ENCODE measurements at regions not wholly inside any gene's neighbourhood (a gene's known extent, or its start where the extent isn't known, plus 50 kb on each side); places are given as distances from the start of the nearest gene placed in this dataset.

DNA sequence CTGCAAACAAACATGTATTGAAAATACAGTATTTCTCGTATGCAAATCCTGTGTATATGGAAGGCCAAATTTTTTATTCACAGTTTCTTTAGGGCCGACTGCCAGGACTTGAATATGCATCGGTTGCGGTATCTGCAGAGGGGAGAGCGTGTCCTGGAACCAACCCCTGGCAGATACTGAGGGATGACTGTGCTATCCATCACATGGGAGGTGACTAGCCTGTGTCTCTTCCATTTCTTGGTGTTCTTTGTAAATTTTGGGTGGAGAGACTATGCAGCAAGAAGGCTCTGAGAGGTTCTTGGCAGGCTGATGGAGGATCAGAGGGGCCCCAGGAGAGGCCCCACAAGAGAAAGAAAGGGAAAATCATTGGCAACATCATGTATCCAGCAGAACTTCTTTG lies 384.3 kb downstream of the YTHDC2 start:
- no peak overlapping the region for H3K4me3 ChIP-seq (ENCODE audit: low read depth, low read length)
- peaks cover 3% of the 10 kb centered on the region for H3K27me3 ChIP-seq (ENCODE audit: control insufficient read depth, insufficient read depth, low read length)
- TF ChIP-seq, protein P1, sequence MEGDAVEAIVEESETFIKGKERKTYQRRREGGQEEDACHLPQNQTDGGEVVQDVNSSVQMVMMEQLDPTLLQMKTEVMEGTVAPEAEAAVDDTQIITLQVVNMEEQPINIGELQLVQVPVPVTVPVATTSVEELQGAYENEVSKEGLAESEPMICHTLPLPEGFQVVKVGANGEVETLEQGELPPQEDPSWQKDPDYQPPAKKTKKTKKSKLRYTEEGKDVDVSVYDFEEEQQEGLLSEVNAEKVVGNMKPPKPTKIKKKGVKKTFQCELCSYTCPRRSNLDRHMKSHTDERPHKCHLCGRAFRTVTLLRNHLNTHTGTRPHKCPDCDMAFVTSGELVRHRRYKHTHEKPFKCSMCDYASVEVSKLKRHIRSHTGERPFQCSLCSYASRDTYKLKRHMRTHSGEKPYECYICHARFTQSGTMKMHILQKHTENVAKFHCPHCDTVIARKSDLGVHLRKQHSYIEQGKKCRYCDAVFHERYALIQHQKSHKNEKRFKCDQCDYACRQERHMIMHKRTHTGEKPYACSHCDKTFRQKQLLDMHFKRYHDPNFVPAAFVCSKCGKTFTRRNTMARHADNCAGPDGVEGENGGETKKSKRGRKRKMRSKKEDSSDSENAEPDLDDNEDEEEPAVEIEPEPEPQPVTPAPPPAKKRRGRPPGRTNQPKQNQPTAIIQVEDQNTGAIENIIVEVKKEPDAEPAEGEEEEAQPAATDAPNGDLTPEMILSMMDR (IDR thresholded peaks at IDR 0.05; ENCODE audit: insufficient read depth, low read depth, low read length), result no peak
- CTCF ChIA-PET, result no interaction called here
- H3K36me3 ChIP-seq (ENCODE audit: control insufficient read depth, insufficient read depth, low read length), result no peaks in the 10 kb centered on the region
- no peak for DNase-seq (ENCODE audit: low read depth)
- POLR2A ChIA-PET, result no interaction called here

DNA sequence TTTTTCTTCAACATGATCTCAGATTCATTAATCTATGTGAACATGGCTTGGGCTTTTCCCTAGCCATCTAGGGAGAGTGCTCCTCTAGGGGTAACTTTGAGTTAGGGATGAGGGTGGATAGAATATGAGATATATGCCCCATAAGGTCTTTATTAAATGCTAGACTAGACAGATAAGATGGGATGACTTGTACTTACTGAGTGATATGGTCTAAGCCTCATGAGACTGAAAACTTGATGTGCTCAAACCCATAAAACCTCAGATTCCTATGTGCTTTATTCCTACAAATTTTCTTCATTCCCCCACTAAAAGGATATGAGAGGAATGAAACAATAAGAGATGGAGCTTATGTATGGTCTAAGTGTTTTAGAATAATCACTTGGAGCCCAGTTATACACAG lies 386.6 kb downstream of the YTHDC2 start:
- no peak overlapping the region for H3K4me3 ChIP-seq (ENCODE audit: low read depth, low read length)
- CTCF ChIA-PET, result interaction anchor here (0.8 kb wide), 1 partner anchor 219 kb away, joined by 4 read pairs; no protein-coding TSS in a partner anchor
- POLR2A ChIA-PET, result no interaction called here

DNA sequence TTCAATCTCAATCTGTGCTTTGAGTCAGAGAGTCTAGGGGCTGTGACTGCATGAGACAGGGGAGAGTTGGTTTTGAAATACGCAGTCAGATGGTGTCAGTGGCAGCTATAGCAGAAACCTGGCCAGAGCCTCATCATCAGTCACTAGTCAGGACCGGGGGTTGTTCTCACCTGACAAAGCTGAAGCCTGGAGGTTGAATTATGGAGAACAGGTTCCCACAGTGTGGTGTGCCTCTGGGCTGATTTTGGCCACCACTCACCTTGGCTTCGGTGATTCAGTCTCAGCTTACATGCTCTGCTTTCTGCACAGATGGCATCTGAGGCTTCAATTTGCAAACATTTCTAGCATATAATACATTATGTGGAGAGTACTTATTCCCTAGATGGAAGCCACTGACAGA lies 387.3 kb downstream of the YTHDC2 start:
- H3K27me3 ChIP-seq (ENCODE audit: control insufficient read depth, insufficient read depth, low read length), result peaks cover 2% of the 10 kb centered on the region; the same call in 1 of the 2 replicates
- ChIA-PET POLR2A (no interaction called here), CTCF (interaction anchor here (0.8 kb wide), 1 partner anchor 220 kb away, joined by 4 read pairs; no protein-coding TSS in a partner anchor)
- TF ChIP-seq, protein P1 (IDR thresholded peaks at IDR 0.05; ENCODE audit: insufficient read depth, low read depth, low read length), result no peak
- H3K36me3 ChIP-seq (ENCODE audit: control insufficient read depth, insufficient read depth, low read length), result no peaks in the 10 kb centered on the region
- no peak overlapping the region for H3K4me3 ChIP-seq (ENCODE audit: low read depth, low read length)
- no peak for DNase-seq (ENCODE audit: low read depth)

More for the DNA sequence above, 386.6 kb downstream of the YTHDC2 start:
- TF ChIP-seq, protein P1 (IDR thresholded peaks at IDR 0.05; ENCODE audit: insufficient read depth, low read depth, low read length), result no peak
- peaks cover 3% of the 10 kb centered on the region for H3K27me3 ChIP-seq (ENCODE audit: control insufficient read depth, insufficient read depth, low read length)
- no peaks in the 10 kb centered on the region for H3K36me3 ChIP-seq (ENCODE audit: control insufficient read depth, insufficient read depth, low read length)
- no peak for DNase-seq (ENCODE audit: low read depth)

DNA sequence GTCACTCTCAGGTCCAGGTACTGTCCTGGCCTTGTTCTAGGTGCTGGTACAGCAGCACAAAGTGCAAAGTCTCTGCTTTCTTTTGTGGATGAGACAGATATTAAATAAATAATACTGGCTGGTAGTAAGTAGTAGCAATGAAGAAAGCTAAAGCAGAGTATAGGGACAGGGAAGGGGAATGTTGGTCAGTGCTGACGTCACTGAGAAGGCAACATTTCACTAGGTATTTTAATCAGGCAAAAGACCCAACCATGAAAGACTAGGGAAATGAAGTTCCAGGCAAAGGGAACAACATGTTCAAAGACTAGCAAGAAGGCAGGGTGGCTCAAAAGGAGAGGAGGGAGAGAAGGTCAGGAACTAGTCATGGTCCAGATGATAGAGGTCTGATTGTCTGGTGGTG lies 388.2 kb downstream of the YTHDC2 start:
- DNase-seq (ENCODE audit: low read depth), result no peak
- H3K27me3 ChIP-seq (ENCODE audit: control insufficient read depth, insufficient read depth, low read length), result peaks cover 2% of the 10 kb centered on the region; the same call in 1 of the 2 replicates
- TF ChIP-seq, protein P1 (IDR thresholded peaks at IDR 0.05; ENCODE audit: insufficient read depth, low read depth, low read length), result no peak
- POLR2A ChIA-PET, result no interaction called here
- CTCF ChIA-PET, result no interaction called here
- H3K36me3 ChIP-seq (ENCODE audit: control insufficient read depth, insufficient read depth, low read length), result no peaks in the 10 kb centered on the region
- no peak overlapping the region for H3K4me3 ChIP-seq (ENCODE audit: low read depth, low read length)

DNA sequence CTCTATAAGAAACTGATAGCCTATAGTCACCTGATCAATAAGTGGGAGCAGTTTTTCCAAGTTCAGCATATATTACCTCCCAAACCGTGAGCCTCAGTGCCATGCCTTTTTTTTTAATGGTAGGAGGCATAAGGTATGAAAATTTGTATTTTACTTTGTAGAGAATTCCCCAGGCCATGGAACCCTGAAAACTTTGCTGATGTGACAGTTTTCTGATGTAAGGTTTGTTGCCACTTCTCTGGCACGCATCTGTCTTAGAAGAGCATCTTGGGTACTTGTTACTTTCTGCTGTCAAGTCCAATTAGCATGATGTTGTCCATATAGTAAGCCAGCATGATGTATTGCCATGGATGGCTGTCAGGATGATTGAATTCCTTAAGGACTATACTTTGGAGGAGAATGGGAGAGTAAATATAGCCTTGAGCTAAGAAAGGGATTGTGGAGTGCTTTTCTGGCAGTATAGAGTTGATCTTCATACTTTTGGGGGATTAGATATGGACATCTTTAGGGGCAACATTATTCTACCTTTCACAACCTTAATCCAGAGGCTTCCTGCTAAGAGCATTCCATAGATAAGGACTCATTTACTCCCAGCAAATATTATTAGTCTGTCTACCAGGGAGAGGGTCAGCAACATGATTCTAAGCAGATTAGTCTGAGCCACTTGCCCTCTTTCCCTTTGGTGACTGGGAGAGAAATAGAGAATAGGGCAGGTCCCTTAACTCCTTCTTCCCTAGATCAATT lies 389.6 kb downstream of the YTHDC2 start:
- ChIA-PET POLR2A (no interaction called here), CTCF (no interaction called here)
- TF ChIP-seq, protein P1 (IDR thresholded peaks at IDR 0.05; ENCODE audit: insufficient read depth, low read depth, low read length), result no peak
- H3K4me3 ChIP-seq (ENCODE audit: low read depth, low read length), result no peak overlapping the region
- DNase-seq (ENCODE audit: low read depth), result no peak
- peaks cover 2% of the 10 kb centered on the region; the same call in 1 of the 2 replicates for H3K27me3 ChIP-seq (ENCODE audit: control insufficient read depth, insufficient read depth, low read length)
- H3K36me3 ChIP-seq (ENCODE audit: control insufficient read depth, insufficient read depth, low read length), result no peaks in the 10 kb centered on the region

Data from BJ (cell line).